ENCODE measurements at regions not wholly inside any gene's neighbourhood (a gene's known extent, or its start where the extent isn't known, plus 50 kb on each side); places are given as distances from the start of the nearest gene placed in this dataset.

DNA sequence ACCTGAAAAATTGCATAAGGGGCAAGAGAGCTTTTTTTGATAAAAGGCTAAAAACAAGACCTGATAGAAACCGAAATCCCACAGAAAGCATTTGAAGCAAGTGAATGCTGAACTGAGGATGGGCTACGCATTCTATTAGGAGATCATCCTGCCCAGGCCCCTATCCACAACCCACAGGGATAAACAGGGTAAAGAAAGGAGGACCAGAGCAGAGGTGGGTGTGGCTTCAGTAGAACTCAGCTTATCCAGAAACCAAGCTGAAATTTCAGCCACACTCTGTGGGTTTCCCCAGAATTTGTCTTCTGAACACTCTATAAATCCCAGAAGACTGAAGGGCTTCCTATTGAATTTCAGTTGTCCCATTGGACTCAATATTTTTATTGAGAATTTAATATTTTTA lies 195.1 kb downstream of the ETS1 start:
- Histone ChIP-seq H3K27me3 (no peaks in the 10 kb centered on the region), H3K27ac (replicated peaks in 1 of 4) (no peak overlapping the region), H3K36me3 (no peaks in the 10 kb centered on the region), H3K4me3 (no peak overlapping the region), H3K9me3 (no peaks in the 10 kb centered on the region), H3K4me1 (peaks cover 0 to 6% (median 0%) of the 10 kb centered on the region in 4 donors)
- intact Hi-C loops (cut with DNase I), result no loop called here
- 96% methylated on average over 2 of the region's 2 CpGs for WGBS
- DNase-seq (ENCODE audit: extremely low spot score), result no peak
- TF ChIP-seq EP300 (IDR thresholded peaks at IDR 0.05) (no peak), POLR2A (IDR thresholded peaks at IDR 0.05; ENCODE audit: low read depth) (no peak), POLR2AphosphoS5 (IDR thresholded peaks at IDR 0.05) (no peak)
- TF ChIP-seq, protein P1, sequence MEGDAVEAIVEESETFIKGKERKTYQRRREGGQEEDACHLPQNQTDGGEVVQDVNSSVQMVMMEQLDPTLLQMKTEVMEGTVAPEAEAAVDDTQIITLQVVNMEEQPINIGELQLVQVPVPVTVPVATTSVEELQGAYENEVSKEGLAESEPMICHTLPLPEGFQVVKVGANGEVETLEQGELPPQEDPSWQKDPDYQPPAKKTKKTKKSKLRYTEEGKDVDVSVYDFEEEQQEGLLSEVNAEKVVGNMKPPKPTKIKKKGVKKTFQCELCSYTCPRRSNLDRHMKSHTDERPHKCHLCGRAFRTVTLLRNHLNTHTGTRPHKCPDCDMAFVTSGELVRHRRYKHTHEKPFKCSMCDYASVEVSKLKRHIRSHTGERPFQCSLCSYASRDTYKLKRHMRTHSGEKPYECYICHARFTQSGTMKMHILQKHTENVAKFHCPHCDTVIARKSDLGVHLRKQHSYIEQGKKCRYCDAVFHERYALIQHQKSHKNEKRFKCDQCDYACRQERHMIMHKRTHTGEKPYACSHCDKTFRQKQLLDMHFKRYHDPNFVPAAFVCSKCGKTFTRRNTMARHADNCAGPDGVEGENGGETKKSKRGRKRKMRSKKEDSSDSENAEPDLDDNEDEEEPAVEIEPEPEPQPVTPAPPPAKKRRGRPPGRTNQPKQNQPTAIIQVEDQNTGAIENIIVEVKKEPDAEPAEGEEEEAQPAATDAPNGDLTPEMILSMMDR (IDR thresholded peaks at IDR 0.05), result no peak

DNA sequence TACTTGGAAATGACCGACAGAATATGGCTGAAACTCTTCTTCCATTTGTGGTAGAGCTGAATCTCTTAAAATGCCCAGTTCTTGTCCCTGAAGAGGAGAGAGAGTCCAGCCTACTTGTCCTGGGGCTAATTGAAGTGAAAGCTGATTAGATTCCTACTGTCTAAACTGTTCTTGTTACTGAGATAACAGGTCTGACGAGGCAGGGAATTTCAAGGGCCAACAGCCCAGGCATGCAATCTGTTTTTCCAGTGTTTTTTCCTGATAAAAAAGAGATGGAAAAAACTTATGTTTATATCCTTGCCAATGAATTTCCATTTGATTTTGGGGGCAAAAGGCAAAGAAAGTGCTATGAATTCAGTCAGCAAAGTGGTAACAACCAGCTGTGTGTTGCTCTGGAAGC lies 195.5 kb downstream of the ETS1 start:
- TF ChIP-seq EP300 (IDR thresholded peaks at IDR 0.05), result no peak
- TF ChIP-seq POLR2A (IDR thresholded peaks at IDR 0.05; ENCODE audit: low read depth), result no peak
- TF ChIP-seq, protein P1 (IDR thresholded peaks at IDR 0.05), result no peak
- no peak for TF ChIP-seq POLR2AphosphoS5 (IDR thresholded peaks at IDR 0.05)
- 79% methylated on average over 2 of the region's 2 CpGs for WGBS
- Histone ChIP-seq H3K4me3 (no peak overlapping the region), H3K4me1 (peaks cover 0 to 6% (median 0%) of the 10 kb centered on the region in 4 donors), H3K9me3 (no peaks in the 10 kb centered on the region), H3K27ac (replicated peaks in 1 of 4) (no peak overlapping the region), H3K27me3 (no peaks in the 10 kb centered on the region), H3K36me3 (no peaks in the 10 kb centered on the region)
- intact Hi-C loops (cut with DNase I), result no loop called here
- DNase-seq (ENCODE audit: extremely low spot score), result no peak

DNA sequence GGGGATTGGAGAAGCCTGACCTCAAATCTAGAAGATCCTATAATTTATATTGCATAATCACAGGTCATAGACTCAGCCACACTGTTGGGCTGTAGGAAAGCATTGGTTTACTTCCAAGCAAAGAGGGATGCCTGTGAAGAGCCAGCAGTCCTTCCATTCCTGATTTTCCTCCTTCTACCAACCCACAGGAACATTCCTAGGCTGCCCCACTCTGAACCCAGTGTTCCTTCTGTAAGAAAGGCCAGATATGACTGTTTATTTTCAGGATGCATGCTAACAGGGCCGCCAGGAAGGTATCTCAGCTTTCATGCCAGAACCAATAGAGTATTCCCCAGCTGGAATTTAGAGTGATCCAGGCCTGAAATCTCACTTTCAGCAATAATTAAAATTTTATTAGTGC lies 197.1 kb downstream of the ETS1 start:
- no peak for DNase-seq (ENCODE audit: extremely low spot score)
- intact Hi-C loops (cut with DNase I), result no loop called here
- Histone ChIP-seq H3K4me1 (peaks cover 0 to 6% (median 0%) of the 10 kb centered on the region in 4 donors), H3K4me3 (no peak overlapping the region), H3K9me3 (no peaks in the 10 kb centered on the region), H3K27ac (replicated peaks in 1 of 4) (no peak overlapping the region), H3K27me3 (no peaks in the 10 kb centered on the region), H3K36me3 (no peaks in the 10 kb centered on the region)
- no peak for TF ChIP-seq POLR2AphosphoS5 (IDR thresholded peaks at IDR 0.05)
- TF ChIP-seq EP300 (IDR thresholded peaks at IDR 0.05), result no peak
- TF ChIP-seq, protein P1 (IDR thresholded peaks at IDR 0.05), result no peak
- no peak for TF ChIP-seq POLR2A (IDR thresholded peaks at IDR 0.05; ENCODE audit: low read depth)
- WGBS, result 93% methylated on average over 1 of the region's 1 CpG

DNA sequence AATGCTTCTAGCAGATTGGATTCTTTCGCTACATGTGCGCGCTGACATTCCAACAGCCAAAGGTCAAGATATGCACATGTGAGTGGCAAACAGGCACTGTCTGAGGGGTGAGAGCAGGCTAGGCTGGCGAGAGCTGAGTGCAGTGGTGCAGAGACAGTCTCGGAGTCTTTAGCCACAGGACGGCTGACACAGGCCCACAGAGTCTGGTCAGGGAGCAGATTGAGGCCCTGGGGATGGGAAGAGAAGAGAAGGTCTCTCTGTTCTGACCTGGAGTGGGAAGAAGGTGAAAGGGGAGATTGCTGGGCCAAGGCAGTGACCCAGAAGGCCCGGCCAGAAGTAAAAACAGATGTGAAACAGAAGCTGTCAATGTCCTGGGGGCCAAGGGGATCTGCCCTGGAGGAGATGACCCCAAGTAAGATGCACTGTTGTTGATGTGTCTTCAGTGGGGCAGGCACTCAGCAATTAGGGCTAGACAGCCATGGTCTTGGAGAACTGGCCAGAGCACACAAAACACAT lies 197.8 kb downstream of the ETS1 start:
- Histone ChIP-seq H3K27ac (replicated peaks in 1 of 4) (no peak overlapping the region), H3K27me3 (no peaks in the 10 kb centered on the region), H3K4me3 (no peak overlapping the region), H3K4me1 (peaks cover 0 to 6% (median 0%) of the 10 kb centered on the region in 4 donors), H3K9me3 (no peaks in the 10 kb centered on the region), H3K36me3 (no peaks in the 10 kb centered on the region)
- no peak for DNase-seq (ENCODE audit: extremely low spot score)
- WGBS, result 93% methylated on average over 7 of the region's 7 CpGs
- intact Hi-C loops (cut with DNase I), result no loop called here
- TF ChIP-seq EP300 (IDR thresholded peaks at IDR 0.05) (no peak), POLR2AphosphoS5 (IDR thresholded peaks at IDR 0.05) (no peak), POLR2A (IDR thresholded peaks at IDR 0.05; ENCODE audit: low read depth) (no peak)
- TF ChIP-seq, protein P1 (IDR thresholded peaks at IDR 0.05), result no peak

DNA sequence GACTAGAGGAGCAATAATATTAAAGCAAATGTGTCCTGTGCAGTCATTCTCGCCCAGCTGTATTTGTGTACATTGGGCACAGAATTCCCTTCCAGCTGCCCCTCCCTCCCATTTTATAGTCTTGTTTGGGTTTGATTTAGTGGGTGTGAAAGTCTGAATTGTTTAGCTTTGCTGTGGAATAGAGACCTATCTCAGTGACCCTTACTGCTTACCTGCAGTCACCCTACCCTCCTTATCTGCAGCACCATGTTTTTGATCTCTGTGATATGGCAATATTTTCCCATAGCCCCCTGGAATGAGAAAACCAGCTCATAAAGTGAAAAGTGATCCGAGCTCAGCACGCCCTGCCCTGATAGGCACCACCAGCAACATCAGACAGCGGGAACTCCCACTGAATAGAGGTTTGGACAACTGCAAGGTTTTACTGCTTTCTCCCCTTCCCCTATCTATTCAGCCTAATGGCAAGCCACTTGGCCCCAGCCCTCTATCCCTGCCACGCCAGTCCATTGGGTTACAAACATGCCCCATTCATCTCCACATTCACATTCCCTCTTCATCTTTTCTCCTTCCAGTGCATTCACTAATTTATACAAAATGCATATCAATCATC lies 199.0 kb downstream of the ETS1 start:
- intact Hi-C loops (cut with DNase I), result no loop called here
- no peak overlapping the region for H3K27ac ChIP-seq (replicated peaks in 1 of 4)
- no peak for DNase-seq (ENCODE audit: extremely low spot score)
- TF ChIP-seq POLR2A (IDR thresholded peaks at IDR 0.05; ENCODE audit: low read depth), result no peak
- no peak for TF ChIP-seq POLR2AphosphoS5 (IDR thresholded peaks at IDR 0.05)
- TF ChIP-seq, protein P1 (IDR thresholded peaks at IDR 0.05), result no peak
- no peak for TF ChIP-seq EP300 (IDR thresholded peaks at IDR 0.05)
- H3K4me3 ChIP-seq, result no peak overlapping the region
- no peaks in the 10 kb centered on the region for H3K9me3 ChIP-seq
- H3K36me3 ChIP-seq, result no peaks in the 10 kb centered on the region
- no peaks in the 10 kb centered on the region for H3K4me1 ChIP-seq
- no peaks in the 10 kb centered on the region for H3K27me3 ChIP-seq
- WGBS, result 95% methylated on average over 5 of the region's 5 CpGs
